Activated T-cell treated with anti-CD3 and anti-CD28 coated beads, Interleukin-2, amount 50 U/mL, for 1 hour (primary cell): ENCODE measurements at regions not wholly inside any gene's neighbourhood (a gene's known extent, or its start where the extent isn't known, plus 50 kb on each side); places are given as distances from the start of the nearest gene placed in this dataset.
"Not testable (repeated sequence)": the region's sequence is repeated elsewhere in the genome, so short reads cannot be mapped to it uniquely, and the experiment has no call there.

Experiments
- DNase-seq: peaks from one replicate; pipeline ENCODE4 v3.0.0-alpha.2; 2020

GRCh38 chr11:14573539-14574057 lies 53.4 kb upstream of the PSMA1 start:
- not testable (repeated sequence) for DNase-seq

DNA sequence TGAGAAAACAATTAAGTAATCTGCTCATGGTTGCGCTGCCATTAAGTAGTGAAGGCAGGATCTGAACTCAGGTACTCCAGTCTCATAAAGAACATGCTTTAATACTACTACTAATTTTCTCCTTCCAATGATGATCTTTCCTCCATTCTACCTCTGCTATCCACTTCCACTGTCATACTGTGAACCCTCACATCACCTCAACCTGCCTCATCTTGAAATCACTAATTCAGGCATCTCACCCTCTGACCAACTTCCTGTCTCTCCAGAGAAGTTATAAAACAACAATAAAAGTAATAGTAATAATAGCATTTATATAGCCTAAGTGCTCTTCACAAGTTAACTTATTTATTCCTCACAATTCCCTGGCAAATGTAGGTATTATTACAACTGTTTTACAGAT lies 57.1 kb upstream of the PSMA1 start:
- DNase-seq, result no peak

GRCh38 chr11:14577835-14578529 lies 57.8 kb upstream of the PSMA1 start:
- peak; percentile 38 for DNase-seq

DNA sequence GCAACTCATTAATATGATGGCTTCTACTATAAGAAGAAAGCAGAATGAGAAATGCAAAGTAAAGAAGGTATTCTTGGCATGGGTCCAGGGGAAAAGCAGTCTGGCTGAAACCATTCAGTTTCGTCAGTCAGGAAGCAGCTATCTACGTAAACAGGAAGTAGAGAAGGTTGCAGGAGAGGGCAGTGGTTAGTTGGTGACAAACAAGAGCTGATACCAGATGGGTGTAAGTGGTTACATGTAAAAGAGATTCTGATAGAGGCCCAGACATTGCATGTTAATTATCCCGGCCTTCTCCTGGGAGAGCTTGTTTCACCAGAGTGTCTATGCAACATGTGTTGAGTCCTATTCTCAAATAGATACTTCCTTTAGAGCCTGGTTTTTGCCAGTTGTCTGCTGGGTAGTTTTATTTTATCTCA lies 58.4 kb upstream of the PSMA1 start:
- DNase-seq, result peak; percentile 24

- no peak for DNase-seq
Measured at GRCh38 chr11:14579646-14580045, 59.5 kb upstream of the PSMA1 start.

GRCh38 chr11:14582793-14583192 lies 60.8 kb upstream of the PDE3B start:
- DNase-seq, result no peak

DNA sequence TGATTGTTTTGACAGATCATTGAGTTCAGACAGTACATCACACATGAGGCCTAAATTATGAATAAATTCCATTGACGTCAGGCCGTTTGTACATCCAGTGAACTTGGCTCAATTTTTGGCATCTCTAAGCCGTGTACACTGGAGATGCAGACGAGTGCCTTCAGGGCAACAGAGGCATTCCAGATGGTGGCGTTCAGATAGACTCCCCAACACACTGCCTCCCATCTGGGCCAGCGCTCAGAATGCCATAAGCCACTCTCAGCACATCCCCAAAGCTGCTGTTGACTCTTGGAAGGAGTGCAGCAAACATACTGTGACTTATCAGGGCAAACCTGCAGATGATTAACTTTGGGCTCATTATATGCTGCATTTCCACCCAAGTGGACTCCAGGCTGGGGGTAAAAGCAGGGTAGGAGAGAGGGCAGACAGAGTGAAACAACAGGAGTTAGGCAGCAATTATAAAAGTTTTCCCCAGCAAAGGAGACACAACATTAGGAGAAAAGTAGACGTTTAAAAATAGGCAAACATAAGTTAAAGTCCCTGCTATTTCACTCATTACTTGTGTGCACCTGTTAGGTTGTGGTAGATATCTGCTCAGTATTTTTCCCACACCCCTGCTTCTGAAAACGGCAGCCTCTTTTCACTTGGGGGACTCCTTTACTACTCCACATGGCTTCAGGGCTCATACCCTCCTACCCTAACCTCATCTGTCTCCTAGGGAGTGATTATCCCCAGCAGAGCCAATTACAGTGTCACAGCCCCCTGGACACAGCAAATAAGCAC lies 60.2 kb upstream of the PDE3B start:
- DNase-seq, result no peak

- DNase-seq, result no peak
Measured at GRCh38 chr11:14584035-14584363, 59.6 kb upstream of the PDE3B start.

DNA sequence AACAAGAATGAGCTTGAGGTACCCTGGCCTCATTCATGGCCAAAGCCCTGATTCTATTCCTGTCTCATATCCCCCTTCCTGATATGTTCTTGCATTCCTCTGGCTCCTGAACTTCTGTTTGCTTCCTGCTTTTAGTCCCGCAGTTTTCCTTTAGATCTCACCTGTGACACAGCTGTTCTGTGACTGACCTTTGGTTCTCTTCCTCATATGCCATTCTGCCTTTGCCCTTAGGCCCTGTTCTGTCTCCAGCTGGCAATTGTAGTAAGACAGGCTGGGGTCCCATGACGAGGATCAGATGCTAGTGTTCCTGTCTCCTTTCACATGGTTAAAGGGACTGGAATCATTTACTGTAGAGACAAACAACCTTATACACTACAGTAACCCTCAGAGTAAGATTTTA lies 59.0 kb upstream of the PDE3B start:
- DNase-seq, result no peak

GRCh38 chr11:14585438-14585837 lies 58.2 kb upstream of the PDE3B start:
- DNase-seq, result no peak

GRCh38 chr11:14587258-14587657 lies 56.3 kb upstream of the PDE3B start:
- no peak for DNase-seq

DNA sequence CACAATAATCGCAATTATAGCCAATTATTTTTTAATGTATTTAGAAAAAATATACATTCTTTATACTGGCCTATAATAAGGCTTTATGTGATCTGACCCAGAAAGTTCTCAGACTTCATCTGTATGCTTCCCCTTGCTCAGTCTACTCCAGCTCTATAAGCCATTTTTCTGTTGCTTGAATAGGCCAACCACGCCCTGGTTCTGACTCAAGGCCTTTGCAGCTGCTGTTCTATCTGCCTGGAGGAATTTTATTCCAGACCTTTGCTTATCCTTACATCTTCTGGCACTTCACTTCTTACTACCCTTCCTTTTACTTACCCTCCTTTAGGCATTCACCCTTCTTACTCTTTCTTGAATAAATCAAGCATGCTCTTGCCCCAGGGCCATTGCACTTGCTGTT lies 54.9 kb upstream of the PDE3B start:
- no peak for DNase-seq

DNA sequence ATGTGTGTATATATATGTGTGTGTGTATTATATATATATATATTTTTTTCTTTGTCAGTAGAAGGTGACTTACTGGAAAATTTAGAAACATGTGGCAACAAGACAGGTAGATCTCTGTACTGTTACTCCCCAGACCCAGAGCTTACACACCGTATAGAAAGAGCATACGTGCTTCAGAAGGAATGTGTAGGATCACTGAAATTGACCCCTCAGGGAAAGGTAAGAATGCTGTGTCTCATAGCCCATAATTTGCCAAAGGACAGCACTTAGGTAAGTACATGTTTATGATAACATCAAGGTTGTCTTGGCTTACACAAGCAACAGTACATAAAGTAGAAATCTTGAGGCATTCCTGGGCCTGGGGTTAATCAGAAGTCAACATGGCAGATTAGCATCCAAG lies 54.2 kb upstream of the PDE3B start:
- DNase-seq, result no peak

GRCh38 chr11:14591046-14591445 lies 52.6 kb upstream of the PDE3B start:
- not testable (repeated sequence) for DNase-seq

DNA sequence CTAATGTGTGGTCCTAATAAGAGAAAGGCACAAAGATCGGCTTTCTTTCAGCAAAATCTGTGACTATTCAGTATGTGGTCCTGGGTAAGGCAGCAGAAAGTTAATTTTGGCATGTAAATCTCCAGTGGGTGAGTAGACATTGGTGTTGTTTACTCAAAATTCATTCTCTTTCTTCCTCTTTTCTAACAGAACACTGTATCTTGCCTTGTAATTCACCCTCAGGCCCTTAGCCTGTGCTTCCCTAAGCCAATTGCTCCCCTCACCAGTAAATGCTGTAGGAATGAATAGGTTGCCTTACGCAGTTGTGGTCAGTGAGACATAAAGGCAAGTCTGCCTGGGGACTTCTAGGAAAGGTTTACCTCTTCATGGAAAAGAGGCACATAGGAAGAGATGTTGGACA lies 49.9 kb upstream of the PDE3B start:
- no peak for DNase-seq
